Panc1 (cell line): ENCODE measurements at regions not wholly inside any gene's neighbourhood (a gene's known extent, or its start where the extent isn't known, plus 50 kb on each side); places are given as distances from the start of the nearest gene placed in this dataset.

Experiments used
- POLR2AphosphoS5 ChIP-seq: IDR thresholded peaks from 2 replicates; pipeline ENCODE4 v1.6.1; 2012; ENCODE audit warnings: mild to moderate bottlenecking, low read depth, low read length, moderate library complexity
- TCF7L2 ChIP-seq: IDR thresholded peaks from 2 replicates; pipeline ENCODE4 v1.6.1; 2011; ENCODE audit warnings: mild to moderate bottlenecking, low read depth, low read length, inconsistent platforms
- TF ChIP-seq, protein P1 (sequence below): fragments of 450-650 bp; IDR thresholded peaks from 2 replicates; pipeline ENCODE4 v1.5.1; 2017; ENCODE audit warnings: mild to moderate bottlenecking
- TF ChIP-seq, protein P2 (sequence below), 2 experiments: IDR thresholded peaks; 2 replicates each; pipeline ENCODE4 v1.6.1; 2011 to 2012; ENCODE audit warnings: low read depth in 2 of 2, control low read depth in 1 of 2, low read length in 1 of 2, mild to moderate bottlenecking in 1 of 2, moderate library complexity in 1 of 2; ENCODE audit not compliant: insufficient read depth in 1 of 2

DNA sequence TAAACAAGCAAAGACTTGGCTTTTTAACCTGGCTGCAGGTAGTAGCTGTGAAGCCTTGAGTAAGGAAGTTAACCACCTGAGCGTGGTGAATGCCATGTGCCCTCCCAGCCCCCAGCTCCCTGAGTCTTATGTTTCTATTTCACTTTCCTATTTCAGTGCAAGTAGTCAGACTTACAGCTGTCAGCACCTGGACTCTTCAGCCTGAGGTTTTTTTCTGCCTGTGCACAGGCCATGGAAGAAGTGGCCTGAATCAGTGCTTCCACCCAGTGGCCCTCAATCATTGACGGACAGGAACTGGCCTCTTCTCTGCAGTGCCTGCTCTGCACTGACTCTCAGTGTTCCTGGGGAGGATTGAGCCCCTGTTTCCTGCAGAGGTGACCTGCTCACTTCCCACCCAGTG lies 796.4 kb downstream of the MED13L start:
- TF ChIP-seq, protein P1, sequence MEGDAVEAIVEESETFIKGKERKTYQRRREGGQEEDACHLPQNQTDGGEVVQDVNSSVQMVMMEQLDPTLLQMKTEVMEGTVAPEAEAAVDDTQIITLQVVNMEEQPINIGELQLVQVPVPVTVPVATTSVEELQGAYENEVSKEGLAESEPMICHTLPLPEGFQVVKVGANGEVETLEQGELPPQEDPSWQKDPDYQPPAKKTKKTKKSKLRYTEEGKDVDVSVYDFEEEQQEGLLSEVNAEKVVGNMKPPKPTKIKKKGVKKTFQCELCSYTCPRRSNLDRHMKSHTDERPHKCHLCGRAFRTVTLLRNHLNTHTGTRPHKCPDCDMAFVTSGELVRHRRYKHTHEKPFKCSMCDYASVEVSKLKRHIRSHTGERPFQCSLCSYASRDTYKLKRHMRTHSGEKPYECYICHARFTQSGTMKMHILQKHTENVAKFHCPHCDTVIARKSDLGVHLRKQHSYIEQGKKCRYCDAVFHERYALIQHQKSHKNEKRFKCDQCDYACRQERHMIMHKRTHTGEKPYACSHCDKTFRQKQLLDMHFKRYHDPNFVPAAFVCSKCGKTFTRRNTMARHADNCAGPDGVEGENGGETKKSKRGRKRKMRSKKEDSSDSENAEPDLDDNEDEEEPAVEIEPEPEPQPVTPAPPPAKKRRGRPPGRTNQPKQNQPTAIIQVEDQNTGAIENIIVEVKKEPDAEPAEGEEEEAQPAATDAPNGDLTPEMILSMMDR: no peak
- TF ChIP-seq POLR2AphosphoS5 (no peak), TCF7L2 (no peak)
- TF ChIP-seq, protein P2, sequence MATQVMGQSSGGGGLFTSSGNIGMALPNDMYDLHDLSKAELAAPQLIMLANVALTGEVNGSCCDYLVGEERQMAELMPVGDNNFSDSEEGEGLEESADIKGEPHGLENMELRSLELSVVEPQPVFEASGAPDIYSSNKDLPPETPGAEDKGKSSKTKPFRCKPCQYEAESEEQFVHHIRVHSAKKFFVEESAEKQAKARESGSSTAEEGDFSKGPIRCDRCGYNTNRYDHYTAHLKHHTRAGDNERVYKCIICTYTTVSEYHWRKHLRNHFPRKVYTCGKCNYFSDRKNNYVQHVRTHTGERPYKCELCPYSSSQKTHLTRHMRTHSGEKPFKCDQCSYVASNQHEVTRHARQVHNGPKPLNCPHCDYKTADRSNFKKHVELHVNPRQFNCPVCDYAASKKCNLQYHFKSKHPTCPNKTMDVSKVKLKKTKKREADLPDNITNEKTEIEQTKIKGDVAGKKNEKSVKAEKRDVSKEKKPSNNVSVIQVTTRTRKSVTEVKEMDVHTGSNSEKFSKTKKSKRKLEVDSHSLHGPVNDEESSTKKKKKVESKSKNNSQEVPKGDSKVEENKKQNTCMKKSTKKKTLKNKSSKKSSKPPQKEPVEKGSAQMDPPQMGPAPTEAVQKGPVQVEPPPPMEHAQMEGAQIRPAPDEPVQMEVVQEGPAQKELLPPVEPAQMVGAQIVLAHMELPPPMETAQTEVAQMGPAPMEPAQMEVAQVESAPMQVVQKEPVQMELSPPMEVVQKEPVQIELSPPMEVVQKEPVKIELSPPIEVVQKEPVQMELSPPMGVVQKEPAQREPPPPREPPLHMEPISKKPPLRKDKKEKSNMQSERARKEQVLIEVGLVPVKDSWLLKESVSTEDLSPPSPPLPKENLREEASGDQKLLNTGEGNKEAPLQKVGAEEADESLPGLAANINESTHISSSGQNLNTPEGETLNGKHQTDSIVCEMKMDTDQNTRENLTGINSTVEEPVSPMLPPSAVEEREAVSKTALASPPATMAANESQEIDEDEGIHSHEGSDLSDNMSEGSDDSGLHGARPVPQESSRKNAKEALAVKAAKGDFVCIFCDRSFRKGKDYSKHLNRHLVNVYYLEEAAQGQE (IDR thresholded peaks at IDR 0.05; ENCODE audit: insufficient read depth in 1 of 2, low read depth in 2 of 2, low read length in 1 of 2): no peak
